DND-41 (cell line): ENCODE measurements at regions not wholly inside any gene's neighbourhood (a gene's known extent, or its start where the extent isn't known, plus 50 kb on each side); places are given as distances from the start of the nearest gene placed in this dataset.

Experiments
- ATAC-seq: fragments of 200-7000 bp; cut with Tn5 transposase; 3 replicates; pipeline ENCODE4 v1.9.1; 2021; ENCODE audit warnings: low read depth; ENCODE audit not compliant: insufficient read depth
- DNase-seq: peaks from one replicate; pipeline ENCODE4 v3.0.0-alpha.2; 2020
- H2AFZ ChIP-seq: 2 replicates; pipeline ENCODE4 v1.6.0; 2012; ENCODE audit warnings: low read depth, low read length
- H3K27ac ChIP-seq: 2 replicates; pipeline ENCODE4 v1.5.1; 2012; ENCODE audit warnings: low read length, inconsistent platforms
- H3K27me3 ChIP-seq: fragments of 200-600 bp; sonication (generic); 2 replicates; pipeline ENCODE4 v1.6.0; 2012; ENCODE audit warnings: low read length, mild to moderate bottlenecking, inconsistent platforms; ENCODE audit not compliant: insufficient read depth, poor library complexity
- H3K36me3 ChIP-seq: 2 replicates; pipeline ENCODE4 v1.5.1; 2012; ENCODE audit warnings: low read length, inconsistent platforms; ENCODE audit not compliant: insufficient read depth
- H3K4me1 ChIP-seq: 2 replicates; pipeline ENCODE4 v1.5.1; 2012; ENCODE audit warnings: mild to moderate bottlenecking, low read length; ENCODE audit not compliant: insufficient read depth
- H3K4me2 ChIP-seq: 2 replicates; pipeline ENCODE4 v1.6.0; 2012; ENCODE audit warnings: mild to moderate bottlenecking, moderate library complexity, low read length, inconsistent platforms; ENCODE audit not compliant: insufficient read depth
- H3K4me3 ChIP-seq, 2 experiments: fragments of 200-600 bp in 1 of 2; shearing (Covaris generic) in 1 of 2; 2 replicates each; pipeline ENCODE4 v1.5.1; 2012 to 2016; ENCODE audit warnings: inconsistent platforms in 2 of 2, low read length in 2 of 2, mild to moderate bottlenecking in 2 of 2, low read depth in 1 of 2, moderate library complexity in 1 of 2
- H3K79me2 ChIP-seq: 2 replicates; pipeline ENCODE4 v1.6.0; 2012; ENCODE audit warnings: low read length, inconsistent platforms; ENCODE audit not compliant: insufficient read depth
- H3K9ac ChIP-seq: 2 replicates; pipeline ENCODE4 v1.6.0; 2012; ENCODE audit warnings: low read depth, mild to moderate bottlenecking, inconsistent platforms, low read length, moderate library complexity
- H3K9me3 ChIP-seq: 2 replicates; pipeline ENCODE4 v1.5.1; 2012; ENCODE audit warnings: low read length, moderate library complexity, mild to moderate bottlenecking, inconsistent platforms; ENCODE audit not compliant: insufficient read depth, severe bottlenecking
- H4K20me1 ChIP-seq: 2 replicates; pipeline ENCODE4 v1.6.0; 2012; ENCODE audit warnings: low read length; ENCODE audit not compliant: insufficient read depth
- EZH2 ChIP-seq: IDR thresholded peaks from 3 replicates; pipeline ENCODE4 v1.6.1; 2012; ENCODE audit warnings: borderline replicate concordance, low read depth, mild to moderate bottlenecking, moderate library complexity, low read length, inconsistent platforms; ENCODE audit not compliant: severe bottlenecking
- TF ChIP-seq, protein P1 (sequence below): IDR thresholded peaks from 2 replicates; pipeline ENCODE4 v1.5.1; 2012; ENCODE audit warnings: borderline replicate concordance, low read length, moderate library complexity, mild to moderate bottlenecking; ENCODE audit not compliant: poor library complexity, severe bottlenecking; ENCODE audit errors: extremely low read depth

DNA sequence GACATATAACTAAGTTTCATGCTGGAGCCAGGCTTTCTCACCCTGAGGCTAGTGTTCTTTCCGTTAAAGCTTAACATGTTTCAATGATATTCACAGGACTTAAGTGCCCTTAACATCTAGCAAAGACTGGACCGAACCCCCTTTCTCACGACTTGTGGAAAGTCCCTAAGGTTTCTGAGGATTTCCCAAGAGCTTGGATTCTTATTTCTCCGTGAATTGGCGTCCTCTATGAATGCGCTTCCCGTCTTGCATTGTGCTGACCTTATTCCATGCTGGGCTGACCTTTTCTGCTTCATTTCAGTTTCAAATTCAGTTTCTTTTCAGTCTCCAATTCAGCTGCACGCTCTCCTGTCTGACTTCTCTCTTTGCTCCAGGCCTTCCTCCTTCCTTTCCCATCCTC is 206.4 kb downstream of the HS3ST3A1 start:
- TF ChIP-seq, protein P1, sequence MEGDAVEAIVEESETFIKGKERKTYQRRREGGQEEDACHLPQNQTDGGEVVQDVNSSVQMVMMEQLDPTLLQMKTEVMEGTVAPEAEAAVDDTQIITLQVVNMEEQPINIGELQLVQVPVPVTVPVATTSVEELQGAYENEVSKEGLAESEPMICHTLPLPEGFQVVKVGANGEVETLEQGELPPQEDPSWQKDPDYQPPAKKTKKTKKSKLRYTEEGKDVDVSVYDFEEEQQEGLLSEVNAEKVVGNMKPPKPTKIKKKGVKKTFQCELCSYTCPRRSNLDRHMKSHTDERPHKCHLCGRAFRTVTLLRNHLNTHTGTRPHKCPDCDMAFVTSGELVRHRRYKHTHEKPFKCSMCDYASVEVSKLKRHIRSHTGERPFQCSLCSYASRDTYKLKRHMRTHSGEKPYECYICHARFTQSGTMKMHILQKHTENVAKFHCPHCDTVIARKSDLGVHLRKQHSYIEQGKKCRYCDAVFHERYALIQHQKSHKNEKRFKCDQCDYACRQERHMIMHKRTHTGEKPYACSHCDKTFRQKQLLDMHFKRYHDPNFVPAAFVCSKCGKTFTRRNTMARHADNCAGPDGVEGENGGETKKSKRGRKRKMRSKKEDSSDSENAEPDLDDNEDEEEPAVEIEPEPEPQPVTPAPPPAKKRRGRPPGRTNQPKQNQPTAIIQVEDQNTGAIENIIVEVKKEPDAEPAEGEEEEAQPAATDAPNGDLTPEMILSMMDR: no peak
- TF ChIP-seq EZH2: no peak
- Histone ChIP-seq H3K79me2 (no peaks in the 10 kb centered on the region), H3K4me1 (no peaks in the 10 kb centered on the region), H3K9me3 (no peaks in the 10 kb centered on the region), H3K27ac (no peak overlapping the region), H3K27me3 (no peaks in the 10 kb centered on the region), H3K4me2 (no peak overlapping the region), H4K20me1 (no peaks in the 10 kb centered on the region), H3K36me3 (no peaks in the 10 kb centered on the region), H2AFZ (no peak overlapping the region), H3K9ac (no peak overlapping the region), H3K4me3 (no peak overlapping the region)
- DNase-seq (no peak), ATAC-seq (no peak)

- no peak overlapping the region for H3K4me3 ChIP-seq
- no peak overlapping the region for H3K9ac ChIP-seq
- no peaks in the 10 kb centered on the region for H3K36me3 ChIP-seq
- no peaks in the 10 kb centered on the region for H3K9me3 ChIP-seq
- no peaks in the 10 kb centered on the region for H3K79me2 ChIP-seq
- no peaks in the 10 kb centered on the region for H4K20me1 ChIP-seq
- no peak overlapping the region for H2AFZ ChIP-seq
- H3K4me2 ChIP-seq: no peak overlapping the region
- TF ChIP-seq, protein P1: no peak
- no peak for TF ChIP-seq EZH2
- no peak for DNase-seq
- no peak for ATAC-seq
- no peak overlapping the region for H3K27ac ChIP-seq
- H3K27me3 ChIP-seq: no peaks in the 10 kb centered on the region
- H3K4me1 ChIP-seq: no peaks in the 10 kb centered on the region
These were observed 207.7 kb downstream of the HS3ST3A1 start for GRCh38 chr17:13393841-13394710.

- H4K20me1 ChIP-seq: no peaks in the 10 kb centered on the region
- no peak overlapping the region for H3K4me2 ChIP-seq
- no peaks in the 10 kb centered on the region for H3K4me1 ChIP-seq
- no peaks in the 10 kb centered on the region for H3K79me2 ChIP-seq
- H3K9ac ChIP-seq: no peak overlapping the region
- no peak for ATAC-seq
- no peak for DNase-seq
- H3K4me3 ChIP-seq: no peak overlapping the region
- H3K36me3 ChIP-seq: no peaks in the 10 kb centered on the region
- H3K27me3 ChIP-seq: no peaks in the 10 kb centered on the region
- no peak for TF ChIP-seq EZH2
- TF ChIP-seq, protein P1: no peak
- no peak overlapping the region for H3K27ac ChIP-seq
- no peak overlapping the region for H2AFZ ChIP-seq
- no peaks in the 10 kb centered on the region for H3K9me3 ChIP-seq
These were observed 213.8 kb downstream of the HS3ST3A1 start for GRCh38 chr17:13387952-13388351.
